ENCODE measurements at regions not wholly inside any gene's neighbourhood (a gene's known extent, or its start where the extent isn't known, plus 50 kb on each side); places are given as distances from the start of the nearest gene placed in this dataset.
"Not testable (repeated sequence)": the region's sequence is repeated elsewhere in the genome, so short reads cannot be mapped to it uniquely, and the experiment has no call there.

GRCh38 chr3:17820275-17820674 is 77.8 kb upstream of the TBC1D5 start:
- no peak for DNase-seq
- intact Hi-C loops (cut with DNase I), result no loop called here

- peak in 1 of 10 donors; percentile 77 for DNase-seq
Observed at GRCh38 chr3:17817973-17818372, 75.5 kb upstream of the TBC1D5 start.

GRCh38 chr3:17817545-17817944 is 75.1 kb upstream of the TBC1D5 start:
- peak in 1 of 10 donors; percentile 62 for DNase-seq
- intact Hi-C loops (cut with DNase I), result no loop called here

More at GRCh38 chr3:17817973-17818372, 75.5 kb upstream of the TBC1D5 start:
- intact Hi-C loops (cut with DNase I), result not testable (repeated sequence)

GRCh38 chr3:17816839-17817238 is 74.4 kb upstream of the TBC1D5 start:
- intact Hi-C loops (cut with DNase I); DNase-seq: not testable (repeated sequence)

GRCh38 chr3:17812328-17812727 is 69.9 kb upstream of the TBC1D5 start:
- DNase-seq; intact Hi-C loops (cut with DNase I): not testable (repeated sequence)

- DNase-seq, result no peak
Observed at GRCh38 chr3:17811646-17812045, 69.2 kb upstream of the TBC1D5 start.

GRCh38 chr3:17810759-17811158 is 68.3 kb upstream of the TBC1D5 start:
- intact Hi-C loops (cut with DNase I), result no loop called here

More at GRCh38 chr3:17811646-17812045, 69.2 kb upstream of the TBC1D5 start:
- intact Hi-C loops (cut with DNase I), result no loop called here

GRCh38 chr3:17808994-17809393 is 66.6 kb upstream of the TBC1D5 start:
- intact Hi-C loops (cut with DNase I), result no loop called here
- DNase-seq, result no peak

More at GRCh38 chr3:17810759-17811158, 68.3 kb upstream of the TBC1D5 start:
- DNase-seq, result no peak

- intact Hi-C loops (cut with DNase I), result no loop called here
- no peak for DNase-seq
Observed at GRCh38 chr3:17806876-17807275, 64.4 kb upstream of the TBC1D5 start.

GRCh38 chr3:17806201-17806600 is 63.8 kb upstream of the TBC1D5 start:
- intact Hi-C loops (cut with DNase I), result no loop called here

GRCh38 chr3:17805461-17805940 is 63.1 kb upstream of the TBC1D5 start:
- DNase-seq, result no peak
- intact Hi-C loops (cut with DNase I), result no loop called here

More at GRCh38 chr3:17806201-17806600, 63.8 kb upstream of the TBC1D5 start:
- DNase-seq, result no peak

- DNase-seq, result no peak
- intact Hi-C loops (cut with DNase I), result no loop called here
Observed at GRCh38 chr3:17802950-17803349, 60.5 kb upstream of the TBC1D5 start.

GRCh38 chr3:17801131-17801530 is 58.7 kb upstream of the TBC1D5 start:
- intact Hi-C loops (cut with DNase I), result no loop called here
- no peak for DNase-seq

GRCh38 chr3:17800232-17800631 is 57.8 kb upstream of the TBC1D5 start:
- no peak for DNase-seq
- intact Hi-C loops (cut with DNase I), result no loop called here

- peak in 1 of 10 donors; percentile 26 for DNase-seq
- intact Hi-C loops (cut with DNase I), result no loop called here
Observed at GRCh38 chr3:17799312-17799711, 56.9 kb upstream of the TBC1D5 start.

- no peak for DNase-seq
- intact Hi-C loops (cut with DNase I), result no loop called here
Observed at GRCh38 chr3:17798000-17798399, 55.6 kb upstream of the TBC1D5 start.

GRCh38 chr3:17795711-17796110 is 53.3 kb upstream of the TBC1D5 start:
- intact Hi-C loops (cut with DNase I), result no loop called here

GRCh38 chr3:17795280-17795679 is 52.8 kb upstream of the TBC1D5 start:
- intact Hi-C loops (cut with DNase I), result no loop called here
- no peak for DNase-seq

More at GRCh38 chr3:17795711-17796110, 53.3 kb upstream of the TBC1D5 start:
- no peak for DNase-seq

GRCh38 chr3:17793542-17794195 is 51.2 kb upstream of the TBC1D5 start:
- no peak for DNase-seq
- intact Hi-C loops (cut with DNase I), result no loop called here

All from posterior cingulate gyrus (tissue), 11 donors.